Astrocyte of the spinal cord (primary cell): ENCODE measurements at regions not wholly inside any gene's neighbourhood (a gene's known extent, or its start where the extent isn't known, plus 50 kb on each side); places are given as distances from the start of the nearest gene placed in this dataset.

Experiments
- DNase-seq: peaks from one replicate; pipeline ENCODE4 v3.0.0; 2011; ENCODE audit warnings: low read depth, low spot score
- H3K4me3 ChIP-seq: 2 replicates; pipeline ENCODE4 v1.5.1; 2011; ENCODE audit warnings: low read depth, mild to moderate bottlenecking, low read length, moderate library complexity
- in situ Hi-C: cut with HindIII; loops from 2 replicates; pipeline ENCODE4 v1.10.0; 2017; ENCODE audit warnings: low sequenced_read_pairs
- TF ChIP-seq, protein P1 (sequence below): IDR thresholded peaks from 2 replicates; pipeline ENCODE4 v1.5.1; 2012; ENCODE audit warnings: low read depth, mild to moderate bottlenecking, low read length, inconsistent platforms

DNA sequence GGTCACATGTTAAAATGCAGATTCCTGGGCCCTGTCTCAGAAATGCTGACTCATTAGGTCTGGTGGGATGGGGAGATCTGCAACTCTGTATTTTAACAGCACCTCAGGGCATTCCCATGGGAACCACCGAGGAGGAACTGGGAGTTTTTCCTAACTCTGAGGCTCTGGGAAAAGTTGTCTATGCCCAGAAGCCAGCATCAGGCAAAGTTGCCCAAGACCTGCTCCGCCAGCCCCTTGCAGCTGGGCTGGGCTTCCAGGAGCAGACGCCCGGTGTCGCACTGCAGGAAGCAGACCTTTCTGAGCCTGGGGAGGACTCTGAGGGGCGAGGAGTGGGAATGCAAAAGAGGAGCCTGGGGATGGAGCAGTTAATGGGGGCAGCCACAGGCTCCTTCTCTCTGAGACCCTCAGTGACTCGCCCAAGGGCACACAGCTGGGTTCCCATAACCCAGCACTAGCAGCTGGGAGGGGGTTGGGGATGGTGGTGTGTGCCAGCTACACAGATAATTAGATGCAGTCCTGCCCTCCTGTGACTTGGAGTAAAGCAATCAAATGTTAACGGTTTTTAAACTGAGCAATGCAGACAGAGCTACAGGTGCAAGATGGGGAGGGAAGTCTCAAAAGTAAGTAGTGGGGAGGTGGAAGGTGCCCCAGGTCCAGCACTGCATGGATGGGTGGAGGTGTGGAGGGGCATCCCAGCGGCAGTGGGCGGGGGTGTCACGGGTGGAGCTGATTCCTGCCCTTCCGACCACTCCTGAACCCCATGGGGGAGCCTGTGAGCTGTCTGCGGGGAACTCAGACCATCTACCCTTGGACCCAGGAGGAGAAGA lies 100.4 kb downstream of the LSM3 start:
- H3K4me3 ChIP-seq = no peak overlapping the region
- TF ChIP-seq, protein P1, sequence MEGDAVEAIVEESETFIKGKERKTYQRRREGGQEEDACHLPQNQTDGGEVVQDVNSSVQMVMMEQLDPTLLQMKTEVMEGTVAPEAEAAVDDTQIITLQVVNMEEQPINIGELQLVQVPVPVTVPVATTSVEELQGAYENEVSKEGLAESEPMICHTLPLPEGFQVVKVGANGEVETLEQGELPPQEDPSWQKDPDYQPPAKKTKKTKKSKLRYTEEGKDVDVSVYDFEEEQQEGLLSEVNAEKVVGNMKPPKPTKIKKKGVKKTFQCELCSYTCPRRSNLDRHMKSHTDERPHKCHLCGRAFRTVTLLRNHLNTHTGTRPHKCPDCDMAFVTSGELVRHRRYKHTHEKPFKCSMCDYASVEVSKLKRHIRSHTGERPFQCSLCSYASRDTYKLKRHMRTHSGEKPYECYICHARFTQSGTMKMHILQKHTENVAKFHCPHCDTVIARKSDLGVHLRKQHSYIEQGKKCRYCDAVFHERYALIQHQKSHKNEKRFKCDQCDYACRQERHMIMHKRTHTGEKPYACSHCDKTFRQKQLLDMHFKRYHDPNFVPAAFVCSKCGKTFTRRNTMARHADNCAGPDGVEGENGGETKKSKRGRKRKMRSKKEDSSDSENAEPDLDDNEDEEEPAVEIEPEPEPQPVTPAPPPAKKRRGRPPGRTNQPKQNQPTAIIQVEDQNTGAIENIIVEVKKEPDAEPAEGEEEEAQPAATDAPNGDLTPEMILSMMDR = no peak
- no peak for DNase-seq
- in situ Hi-C loops = no loop called here

DNA sequence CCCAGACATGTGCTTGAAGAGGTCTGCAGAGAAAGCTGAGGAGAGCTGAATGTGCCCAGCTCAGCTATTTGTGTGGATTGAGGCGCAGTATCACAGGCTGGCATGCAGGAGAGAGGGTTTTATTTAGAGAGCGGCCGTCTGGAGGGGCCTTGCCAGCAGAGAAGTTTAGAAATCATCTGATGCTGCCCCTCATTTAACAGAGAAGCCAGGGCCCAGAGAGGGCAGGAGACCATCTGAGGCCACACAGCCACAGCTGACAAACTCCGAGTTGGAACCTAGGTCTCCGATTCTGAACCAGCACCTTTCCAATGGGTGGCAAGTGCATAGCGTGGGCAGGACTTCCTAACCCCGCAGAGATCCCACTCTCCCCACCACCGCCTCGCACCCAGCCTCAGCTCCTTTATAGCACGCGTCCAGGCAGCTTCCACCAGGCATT lies 101.0 kb downstream of the LSM3 start:
- in situ Hi-C loops = no loop called here
- DNase-seq = no peak
- TF ChIP-seq, protein P1 = no peak
- no peak overlapping the region for H3K4me3 ChIP-seq

DNA sequence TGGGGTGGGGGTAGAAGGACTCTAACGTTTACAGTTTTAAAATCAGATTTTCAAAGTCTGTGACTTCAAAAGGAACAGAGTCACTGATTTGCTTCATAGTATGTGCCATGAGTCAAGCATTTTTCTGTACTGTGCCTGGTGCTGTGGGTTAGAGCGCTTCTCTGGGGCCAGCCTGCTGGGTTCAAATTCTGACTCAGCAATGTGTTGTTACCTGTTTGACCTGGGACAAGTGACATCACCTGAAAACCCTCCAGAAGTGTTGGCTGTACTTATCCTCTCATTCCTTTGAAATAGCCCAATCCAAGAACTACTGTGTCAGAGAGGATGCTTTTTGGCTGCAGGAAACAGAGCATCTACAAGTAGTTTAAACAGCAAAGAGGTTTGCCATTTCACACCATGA lies 101.7 kb downstream of the LSM3 start:
- DNase-seq = no peak
- TF ChIP-seq, protein P1 = no peak
- H3K4me3 ChIP-seq = no peak overlapping the region
- in situ Hi-C loops = no loop called here

DNA sequence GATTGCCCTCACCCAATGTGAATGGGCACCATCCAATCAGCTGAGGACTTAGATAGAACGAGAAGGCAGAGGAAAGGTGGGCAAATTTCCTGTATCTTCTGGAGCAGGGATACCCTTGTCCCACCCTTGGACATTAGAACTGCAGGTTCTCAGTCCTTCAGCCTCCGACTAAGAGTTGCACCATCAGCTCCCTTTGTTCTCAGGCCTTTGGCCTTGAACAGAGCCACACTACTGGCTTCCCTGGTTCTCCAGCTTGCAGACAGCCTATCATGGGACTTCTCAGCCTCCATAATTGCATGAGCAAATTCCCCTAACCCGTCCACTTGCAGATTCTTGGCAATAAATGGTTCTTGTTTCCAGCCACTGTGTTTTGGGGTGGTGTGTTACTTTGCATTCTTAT lies 102.4 kb downstream of the LSM3 start:
- DNase-seq = no peak
- TF ChIP-seq, protein P1 = no peak
- in situ Hi-C loops = no loop called here
- H3K4me3 ChIP-seq = no peak overlapping the region

DNA sequence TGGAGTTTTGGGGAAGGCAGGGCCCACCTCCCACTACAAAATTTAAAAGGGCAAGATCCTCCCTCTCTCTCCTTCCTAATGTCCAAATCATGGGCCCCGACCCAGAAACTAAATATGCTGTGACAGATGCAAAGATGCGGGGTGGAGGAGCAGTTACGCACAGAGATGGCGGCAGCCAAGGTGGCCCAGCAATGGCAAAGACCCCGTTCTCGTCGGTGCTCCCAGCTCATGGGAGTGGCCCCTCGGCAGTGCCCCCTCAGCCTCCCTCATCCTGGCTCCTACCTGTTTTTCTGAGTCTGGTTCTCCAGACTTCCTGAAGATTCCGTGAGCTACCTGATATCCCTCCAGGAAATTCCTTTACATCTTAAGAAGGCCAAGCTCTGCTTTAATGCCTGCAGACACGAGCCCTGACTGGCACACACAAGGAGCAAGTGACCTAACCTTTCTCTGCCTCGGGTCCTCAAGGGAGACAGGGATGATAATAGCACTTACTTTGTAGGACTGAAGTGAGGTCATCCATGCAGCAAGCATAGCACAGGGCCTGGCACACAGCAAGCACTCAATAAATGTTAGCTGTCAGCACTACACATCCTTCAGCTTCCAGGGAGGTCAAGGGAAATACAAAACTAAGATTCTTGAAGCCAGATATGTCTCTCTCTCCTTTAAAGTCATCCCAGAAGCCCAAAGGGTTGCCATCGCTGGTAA lies 103.5 kb downstream of the LSM3 start:
- TF ChIP-seq, protein P1 = no peak
- DNase-seq = no peak
- H3K4me3 ChIP-seq = no peak overlapping the region
- in situ Hi-C loops = no loop called here

DNA sequence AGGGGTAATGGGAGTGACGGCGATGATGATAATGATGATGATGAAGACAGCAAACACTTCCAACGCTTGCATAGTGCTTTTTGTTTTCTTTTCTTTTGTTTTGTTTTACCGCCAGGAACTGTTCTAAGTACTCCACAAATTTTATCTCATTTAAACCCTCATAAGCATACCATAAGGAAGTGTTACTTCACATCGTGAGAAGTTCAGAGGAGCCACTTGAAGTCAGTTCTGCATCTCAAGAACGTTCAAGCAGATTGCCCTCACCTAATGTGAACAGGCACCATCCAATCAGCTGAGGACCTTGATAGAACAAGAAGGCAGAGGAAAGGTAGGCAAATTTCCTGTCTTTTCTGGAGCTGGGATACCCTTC lies 104.1 kb downstream of the LSM3 start:
- in situ Hi-C loops = no loop called here
- DNase-seq = no peak
- TF ChIP-seq, protein P1 = no peak
- no peak overlapping the region for H3K4me3 ChIP-seq
